GM21528 (cell line): ENCODE measurements at regions not wholly inside any gene's neighbourhood (a gene's known extent, or its start where the extent isn't known, plus 50 kb on each side); places are given as distances from the start of the nearest gene placed in this dataset.
"Not testable (repeated sequence)": the region's sequence is repeated elsewhere in the genome, so short reads cannot be mapped to it uniquely, and the experiment has no call there.

Experiments used
- ATAC-seq: cut with Tn5 transposase; IDR thresholded peaks from one replicate; pipeline ENCODE4 v1.9.1; 2021; ENCODE audit warnings: mild to moderate bottlenecking, moderate library complexity; ENCODE audit not compliant: unreplicated experiment, low FRiP score

DNA sequence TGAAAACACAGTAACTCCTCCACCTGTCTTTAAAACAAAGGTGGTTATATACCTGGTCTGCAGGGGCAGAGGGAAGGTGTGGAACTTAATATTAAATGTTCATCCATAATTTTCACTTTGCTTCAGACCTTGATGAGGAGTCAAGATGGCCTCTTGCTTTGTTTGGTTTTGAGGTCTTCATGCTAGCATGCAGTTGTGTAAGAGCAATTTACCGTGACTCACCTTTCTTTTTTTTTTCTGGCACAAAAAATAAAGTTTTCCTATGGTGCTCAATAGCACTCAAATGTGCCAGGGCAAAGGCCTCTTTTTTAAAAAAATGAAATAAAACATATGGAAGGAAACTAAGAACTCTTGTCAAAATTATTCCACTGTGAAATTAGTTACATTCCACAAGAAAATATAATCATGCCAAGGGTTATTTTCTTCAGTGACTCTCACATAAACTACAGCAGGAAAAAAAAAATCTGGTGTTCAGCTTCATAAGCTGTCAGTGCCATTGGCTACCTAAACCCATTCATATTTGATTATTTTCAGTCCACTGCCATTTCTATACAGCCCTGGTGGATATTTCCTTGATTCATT is 128.2 kb downstream of the SLC7A11 start:
- ATAC-seq = peak; percentile 34

- not testable (repeated sequence) for ATAC-seq
Measured at GRCh38 chr4:138112890-138113289, 129.3 kb downstream of the SLC7A11 start.

GRCh38 chr4:138112389-138112788 is 129.8 kb downstream of the SLC7A11 start:
- no peak for ATAC-seq

DNA sequence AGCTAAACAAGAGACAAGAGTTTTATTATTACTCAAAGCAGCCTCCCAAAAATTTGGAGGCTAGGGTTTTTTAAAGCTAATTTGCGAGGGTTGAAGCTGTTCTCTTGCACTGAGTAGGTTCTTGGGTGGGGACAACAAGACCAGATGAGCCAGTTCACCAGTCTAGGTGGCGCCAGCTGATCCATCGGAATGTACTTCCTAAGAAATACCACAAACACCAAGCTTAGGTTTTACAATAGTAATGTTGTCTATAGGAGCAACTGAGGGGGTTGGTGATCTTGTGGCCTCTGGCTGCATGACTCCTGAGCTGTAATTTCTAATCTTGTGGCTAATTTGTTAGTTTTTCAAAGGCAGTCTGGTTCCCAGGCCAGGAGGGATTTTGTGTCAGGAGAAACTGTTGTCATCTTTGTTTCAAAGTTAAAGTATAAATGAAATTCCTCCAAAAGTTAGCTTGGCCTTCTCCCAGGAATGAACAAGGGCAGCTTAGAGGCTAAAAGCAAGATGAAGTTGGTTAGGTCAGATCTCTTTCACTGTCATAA is 130.6 kb downstream of the SLC7A11 start:
- ATAC-seq = no peak

DNA sequence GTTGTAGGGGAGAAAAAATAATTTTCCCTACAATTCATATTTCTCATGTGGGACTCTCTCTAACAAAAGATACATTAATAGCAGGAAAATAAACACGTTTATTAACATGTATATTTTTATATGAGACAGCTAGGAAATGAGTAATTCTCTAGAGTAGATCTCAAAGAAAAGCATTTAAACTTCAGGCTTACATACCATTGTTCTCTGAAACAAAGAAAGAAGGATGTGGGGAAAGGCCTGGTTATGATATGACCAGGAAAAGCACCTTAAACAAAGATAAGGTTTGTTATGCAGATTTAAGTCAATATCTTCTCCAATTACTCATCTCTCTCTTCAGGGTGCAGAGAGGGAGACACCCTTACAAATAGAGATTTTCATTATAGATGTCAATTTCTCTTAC is 131.3 kb downstream of the SLC7A11 start:
- ATAC-seq = no peak

- no peak for ATAC-seq
Measured at GRCh38 chr4:138107023-138107422, 135.1 kb downstream of the SLC7A11 start.

DNA sequence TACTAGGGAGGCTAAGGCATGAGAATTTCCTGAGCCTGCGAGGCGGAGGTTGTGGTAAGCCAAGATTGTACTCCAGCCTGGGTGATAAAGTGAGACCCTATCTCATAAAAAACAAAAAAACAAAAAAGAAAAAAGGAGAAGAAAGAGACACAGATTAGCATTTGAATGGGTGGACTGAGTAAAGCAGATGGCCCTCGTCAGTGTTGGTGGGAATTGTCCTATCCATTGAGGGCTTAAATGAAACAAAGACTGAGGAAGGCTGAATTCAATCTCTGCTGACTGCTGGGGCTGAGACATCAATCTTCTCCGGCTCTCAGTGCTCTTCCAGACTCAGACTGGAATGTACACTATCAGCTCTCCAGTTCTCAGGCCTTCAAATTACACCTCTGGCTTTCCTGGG is 136.8 kb downstream of the SLC7A11 start:
- no peak for ATAC-seq

- no peak for ATAC-seq
Measured at GRCh38 chr4:138104284-138104680, 137.9 kb downstream of the SLC7A11 start.

DNA sequence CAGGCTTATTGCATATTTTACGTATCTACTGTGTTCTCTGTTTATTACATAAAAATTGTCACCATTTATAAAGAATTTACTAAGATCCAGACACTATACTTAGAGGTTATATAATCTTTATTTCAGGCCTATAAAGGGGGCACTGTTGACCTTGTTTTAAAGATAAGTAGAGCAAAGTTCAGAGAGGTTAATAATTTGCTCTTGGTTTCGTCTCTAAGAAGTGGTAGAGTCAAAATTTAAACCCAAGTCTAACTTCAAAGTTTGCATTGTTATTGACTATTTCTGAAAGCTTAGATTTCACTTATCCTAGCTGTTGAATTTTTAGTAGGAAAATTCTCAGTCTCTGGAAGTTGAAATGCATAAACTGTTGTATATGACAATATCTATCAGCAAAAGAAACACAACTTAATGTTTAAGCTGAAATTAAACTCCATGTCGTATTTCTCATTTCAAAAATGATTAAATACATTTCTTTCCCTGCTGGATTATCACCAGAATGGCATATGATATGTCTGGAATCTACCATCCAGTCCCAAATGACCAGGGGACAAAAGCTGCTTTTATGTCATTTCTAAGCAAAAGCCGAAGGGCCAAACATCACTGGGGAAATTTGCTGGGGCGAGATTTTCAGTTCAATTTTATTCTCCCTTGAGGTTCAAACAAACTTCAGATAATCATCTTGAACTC is 138.4 kb downstream of the SLC7A11 start:
- no peak for ATAC-seq

GRCh38 chr4:138099385-138099784 is 142.8 kb downstream of the SLC7A11 start:
- ATAC-seq = no peak

- no peak for ATAC-seq
Measured at GRCh38 chr4:138097912-138098600, 144.1 kb downstream of the SLC7A11 start.

DNA sequence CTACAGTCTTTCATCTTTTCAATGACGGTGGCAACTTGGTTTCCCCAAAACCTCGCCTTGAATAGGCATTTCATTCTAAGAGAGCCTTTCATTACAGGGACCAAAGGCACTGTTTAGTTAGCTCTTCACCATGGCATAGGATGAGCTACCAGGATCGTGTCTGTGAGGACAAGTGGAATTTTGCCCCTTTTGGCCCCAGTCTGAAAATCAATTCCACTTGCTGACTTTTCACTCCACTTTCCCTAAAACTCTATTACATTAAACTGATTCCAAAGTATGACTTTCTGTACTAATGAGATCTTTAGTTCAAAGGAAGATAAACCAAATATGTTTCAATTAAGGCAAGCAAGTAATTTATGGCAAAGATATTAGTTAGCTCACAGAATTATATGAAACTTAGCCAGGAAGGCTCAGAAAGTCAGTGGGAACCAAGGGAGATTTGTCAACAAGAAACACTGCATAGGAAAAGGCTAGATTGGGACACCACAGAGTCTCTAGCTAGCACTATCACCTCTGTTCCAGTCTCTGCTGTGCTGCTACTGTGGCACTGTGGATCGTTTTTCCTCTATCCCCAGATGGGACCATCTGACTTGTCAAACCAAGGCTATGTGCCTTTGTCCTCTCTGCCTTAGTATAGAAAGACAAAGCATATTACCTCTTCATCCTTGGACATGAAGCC is 145.6 kb downstream of the SLC7A11 start:
- no peak for ATAC-seq

DNA sequence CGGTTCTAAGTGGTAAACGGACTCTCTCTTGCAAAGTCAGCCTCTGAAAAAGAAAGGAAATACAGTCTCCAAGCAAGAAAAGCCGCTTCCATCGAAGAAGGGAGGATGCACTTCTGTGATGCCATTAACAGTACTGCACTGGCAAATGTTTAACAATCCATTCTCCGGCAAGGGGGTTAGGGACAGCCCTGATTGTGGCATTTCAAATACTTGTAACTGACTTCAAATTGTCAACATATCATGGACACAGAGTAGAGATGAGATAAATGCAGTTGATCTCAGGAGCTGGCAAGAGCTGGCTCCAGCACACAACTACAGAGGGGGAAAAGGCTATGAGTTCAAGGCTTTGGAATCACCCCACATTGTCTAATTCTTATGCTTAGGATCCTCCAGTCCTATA is 146.8 kb downstream of the SLC7A11 start:
- ATAC-seq = no peak

DNA sequence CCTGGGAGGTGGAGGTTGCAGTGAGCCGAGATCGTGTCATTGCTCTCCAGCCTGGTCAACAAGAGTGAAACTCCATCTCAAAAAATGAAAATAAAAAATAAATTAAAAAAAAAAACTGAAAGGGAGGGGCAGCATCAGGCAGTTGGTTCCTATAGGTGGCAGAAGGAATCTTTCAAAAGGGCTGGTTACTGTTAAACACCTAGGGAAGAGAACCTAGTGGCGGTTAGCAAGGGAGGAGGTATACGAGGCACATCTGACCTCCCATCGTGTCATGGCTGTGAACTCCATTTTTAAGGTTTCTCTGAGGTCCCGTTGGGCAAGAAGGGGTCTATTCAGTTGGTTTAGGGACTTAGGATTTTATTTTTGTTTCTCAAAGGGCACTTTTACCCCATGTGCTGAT is 150.1 kb downstream of the SLC7A11 start:
- no peak for ATAC-seq

DNA sequence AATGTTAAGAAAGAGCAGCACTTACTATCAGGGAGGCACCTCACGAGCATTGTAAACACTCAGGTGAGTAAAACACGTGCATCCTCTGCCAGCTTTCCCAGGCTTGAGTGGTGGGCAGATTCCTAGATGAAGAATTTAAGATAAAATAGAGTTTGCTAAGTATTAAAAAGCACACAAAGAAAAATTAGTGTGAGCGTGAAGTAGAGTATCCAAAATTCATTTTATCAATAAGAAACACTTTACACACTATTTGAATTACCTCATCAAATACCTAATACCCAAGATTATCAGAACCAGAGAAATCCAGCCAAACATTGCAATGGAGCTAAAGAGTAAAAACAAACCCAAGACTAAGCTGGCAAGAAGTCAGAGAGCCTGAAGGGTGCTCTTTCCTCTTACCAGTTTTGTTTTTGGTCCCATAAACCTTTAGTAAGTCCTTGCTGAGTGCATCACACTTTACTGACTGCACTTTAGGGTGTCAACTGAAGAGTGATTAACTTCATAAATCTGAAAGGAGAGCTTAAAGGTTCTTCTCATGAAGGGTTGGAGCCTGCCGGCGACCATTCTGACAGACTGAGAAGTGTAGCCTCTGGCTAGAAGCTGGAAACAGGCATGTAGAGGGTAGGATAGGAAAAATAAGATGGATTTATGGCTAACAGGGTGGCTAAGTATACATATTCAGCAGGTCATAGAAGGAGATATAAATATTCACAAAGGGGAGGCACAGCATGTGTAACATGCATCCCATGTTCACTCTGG is 151.1 kb downstream of the SLC7A11 start:
- ATAC-seq = no peak

- peak; percentile 67 for ATAC-seq
Measured at GRCh38 chr4:138090150-138090917, 151.8 kb downstream of the SLC7A11 start.

DNA sequence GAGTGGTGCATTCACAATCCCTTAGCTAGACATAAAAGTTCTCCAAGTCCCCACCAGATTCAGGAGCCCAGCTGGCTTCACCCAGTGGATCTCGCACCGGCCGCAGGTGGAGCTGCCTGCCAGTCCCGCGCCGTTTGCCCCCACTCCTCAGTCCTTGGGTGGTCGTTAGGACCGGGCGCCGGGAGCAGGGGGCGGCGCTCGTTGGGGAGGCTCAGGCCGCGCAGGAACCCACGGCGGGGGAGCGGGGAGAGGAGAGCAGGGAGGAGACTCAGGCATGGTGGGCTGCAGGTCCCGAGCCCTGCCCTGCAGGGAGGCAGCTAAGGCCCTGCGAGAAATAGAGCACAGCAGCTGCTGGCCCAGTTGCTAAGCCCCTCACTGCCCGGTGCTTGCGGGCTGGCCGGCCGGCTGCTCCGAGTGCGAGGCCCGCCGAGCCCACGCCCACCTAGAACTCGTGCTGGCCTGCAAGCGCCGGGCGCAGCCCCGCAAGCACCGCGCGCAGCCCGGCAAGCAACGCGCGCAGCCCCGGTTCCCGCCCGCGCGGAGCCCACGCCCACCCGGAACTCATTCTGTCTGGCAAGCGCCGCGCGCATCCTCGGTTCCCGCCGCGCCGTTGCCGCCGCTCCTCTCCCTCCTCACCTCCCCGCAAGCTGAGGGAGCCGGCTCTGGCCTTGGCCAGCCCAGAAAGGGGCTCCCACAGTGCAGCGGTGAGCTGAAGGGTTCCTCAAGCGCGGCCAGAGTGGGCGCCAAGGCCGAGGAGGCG is 153.5 kb downstream of the SLC7A11 start:
- no peak for ATAC-seq

DNA sequence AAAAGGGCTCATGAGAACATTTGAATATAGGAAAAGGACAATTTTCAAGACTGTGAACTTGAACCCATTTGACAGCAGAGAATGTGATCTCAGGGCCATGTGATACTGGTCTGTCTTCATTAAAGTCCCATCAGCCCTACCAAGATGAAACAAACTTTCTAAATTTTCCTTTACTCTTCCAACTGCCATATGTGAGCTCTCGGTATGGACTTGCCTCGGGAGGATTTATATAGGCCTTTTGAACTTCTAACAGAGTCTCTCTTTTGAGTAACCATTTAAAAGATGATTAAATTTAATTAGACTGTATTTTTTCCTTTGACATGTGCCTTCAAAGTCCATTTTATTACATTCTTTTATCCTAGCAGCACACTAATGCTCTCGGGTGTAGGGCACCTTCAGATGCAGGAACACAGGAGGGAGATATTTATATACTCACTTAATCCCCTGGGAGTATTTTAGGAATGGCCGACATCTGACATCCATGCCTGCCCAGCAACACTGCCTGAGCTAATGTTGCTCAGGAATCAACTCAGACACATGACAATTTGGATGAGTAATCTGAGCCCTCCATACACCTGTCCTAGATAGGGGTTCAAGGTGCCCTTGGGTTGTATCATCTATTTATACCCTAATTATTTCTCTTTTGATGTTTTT is 155.0 kb downstream of the SLC7A11 start:
- ATAC-seq = no peak
